Right atrium auricular region (tissue), 2 donors: ENCODE measurements at regions not wholly inside any gene's neighbourhood (a gene's known extent, or its start where the extent isn't known, plus 50 kb on each side); places are given as distances from the start of the nearest gene placed in this dataset.
"Not testable (repeated sequence)": the region's sequence is repeated elsewhere in the genome, so short reads cannot be mapped to it uniquely, and the experiment has no call there.

Experiments used
- DNase-seq: peaks from one replicate; pipeline ENCODE4 v3.0.0-alpha.2; 2019; ENCODE audit warnings: low spot score
- H3K27ac ChIP-seq, 2 donors: fragments of 200-600 bp; sonication (generic); 1 replicate in 1 of 2; 2 replicates in 1 of 2; pipeline ENCODE4 v1.5.1; 2016 to 2019
- H3K27me3 ChIP-seq, 2 donors: fragments of 200-600 bp; sonication (generic); one replicate each; pipeline versions ENCODE4 v1.5.1 to v1.6.0; 2017 to 2019
- H3K36me3 ChIP-seq: fragments of 200-600 bp; sonication (generic); one replicate; pipeline ENCODE4 v1.5.1; 2016
- H3K4me1 ChIP-seq, 2 donors: fragments of 200-600 bp; sonication (generic); one replicate each; pipeline versions ENCODE4 v1.5.1 to v1.6.0; 2017 to 2019
- H3K4me3 ChIP-seq, 2 donors: fragments of 200-600 bp; sonication (generic); 1 replicate in 1 of 2; 2 replicates in 1 of 2; pipeline ENCODE4 v1.5.1; 2017 to 2019; ENCODE audit warnings: mild to moderate bottlenecking in 1 of 2, moderate library complexity in 1 of 2
- H3K9me3 ChIP-seq, 2 donors: fragments of 200-600 bp; sonication (generic); one replicate each; pipeline ENCODE4 v1.5.1; 2019
- CTCF ChIP-seq, 2 donors: fragments of 200-600 bp; sonication (generic); IDR thresholded peaks; one replicate each; pipeline ENCODE4 v1.5.1; 2019; ENCODE audit warnings: antibody characterized with exemption in 2 of 2

GRCh38 chr2:185537689-185538088, 200.9 kb upstream of the FSIP2 start:
- no peaks in the 10 kb centered on the region for H3K27me3 ChIP-seq

GRCh38 chr2:185567196-185567595, 171.4 kb upstream of the FSIP2 start:
- H3K9me3 ChIP-seq = no peaks in the 10 kb centered on the region
- no peak for DNase-seq
- no peaks in the 10 kb centered on the region for H3K36me3 ChIP-seq
- no peak overlapping the region for H3K4me3 ChIP-seq
- no peak for TF ChIP-seq CTCF (IDR thresholded peaks at IDR 0.05)
- H3K27me3 ChIP-seq = no peaks in the 10 kb centered on the region
- no peaks in the 10 kb centered on the region for H3K4me1 ChIP-seq
- no peak overlapping the region for H3K27ac ChIP-seq

More at GRCh38 chr2:185537689-185538088, 200.9 kb upstream of the FSIP2 start:
- Histone ChIP-seq H3K36me3 (no peaks in the 10 kb centered on the region), H3K4me1 (no peaks in the 10 kb centered on the region), H3K9me3 (no peaks in the 10 kb centered on the region), H3K4me3 (no peak overlapping the region), H3K27ac (no peak overlapping the region)
- TF ChIP-seq CTCF (IDR thresholded peaks at IDR 0.05) = no peak
- no peak for DNase-seq

- Histone ChIP-seq H3K27ac (no peak overlapping the region), H3K36me3 (no peaks in the 10 kb centered on the region), H3K9me3 (no peaks in the 10 kb centered on the region), H3K4me3 (no peak overlapping the region), H3K4me1 (no peaks in the 10 kb centered on the region), H3K27me3 (no peaks in the 10 kb centered on the region)
- no peak for DNase-seq
- no peak for TF ChIP-seq CTCF (IDR thresholded peaks at IDR 0.05)
Measured at GRCh38 chr2:185567940-185568339, 170.7 kb upstream of the FSIP2 start.

GRCh38 chr2:185578322-185578721, 160.3 kb upstream of the FSIP2 start:
- TF ChIP-seq CTCF (IDR thresholded peaks at IDR 0.05) = no peak
- no peaks in the 10 kb centered on the region for H3K27me3 ChIP-seq
- no peaks in the 10 kb centered on the region for H3K36me3 ChIP-seq
- H3K4me1 ChIP-seq = no peaks in the 10 kb centered on the region
- no peak overlapping the region for H3K4me3 ChIP-seq
- no peak for DNase-seq
- no peak overlapping the region for H3K27ac ChIP-seq
- H3K9me3 ChIP-seq = no peaks in the 10 kb centered on the region

GRCh38 chr2:185583058-185583816, 155.4 kb upstream of the FSIP2 start:
- no peak overlapping the region for H3K4me3 ChIP-seq
- no peak for TF ChIP-seq CTCF (IDR thresholded peaks at IDR 0.05)
- H3K27ac ChIP-seq = no peak overlapping the region
- no peak for DNase-seq
- no peaks in the 10 kb centered on the region for H3K36me3 ChIP-seq
- no peaks in the 10 kb centered on the region for H3K27me3 ChIP-seq
- no peaks in the 10 kb centered on the region for H3K4me1 ChIP-seq
- peaks cover 0 to 20% of the 10 kb centered on the region in 2 donors for H3K9me3 ChIP-seq

- peaks cover 0 to 20% of the 10 kb centered on the region in 2 donors for H3K9me3 ChIP-seq
- not testable (repeated sequence) for H3K4me1 ChIP-seq, H3K27ac ChIP-seq, H3K36me3 ChIP-seq, H3K27me3 ChIP-seq, DNase-seq, H3K4me3 ChIP-seq
Measured at GRCh38 chr2:185585165-185585564, 153.4 kb upstream of the FSIP2 start.

GRCh38 chr2:185591276-185591675, 147.3 kb upstream of the FSIP2 start:
- H3K36me3 ChIP-seq, H3K9me3 ChIP-seq, H3K27ac ChIP-seq, H3K4me3 ChIP-seq, H3K27me3 ChIP-seq, DNase-seq, H3K4me1 ChIP-seq: not testable (repeated sequence)
